Hepatocyte (in vitro differentiated cells): ENCODE measurements at regions not wholly inside any gene's neighbourhood (a gene's known extent, or its start where the extent isn't known, plus 50 kb on each side); places are given as distances from the start of the nearest gene placed in this dataset.

Source experiments
- DNase-seq: peaks from one replicate; pipeline ENCODE4 v3.0.0-alpha.2; 2016; ENCODE audit warnings: low spot score
- H2AFZ ChIP-seq: fragments of 200-600 bp; sonication (generic); 2 replicates; pipeline ENCODE4 v1.6.0; 2016; ENCODE audit warnings: antibody characterized with exemption, mild to moderate bottlenecking
- H3K27ac ChIP-seq: fragments of 200-600 bp; sonication (generic); 2 replicates; pipeline ENCODE4 v1.5.1; 2016; ENCODE audit warnings: mild to moderate bottlenecking
- H3K27me3 ChIP-seq: fragments of 200-600 bp; sonication (generic); 2 replicates; pipeline ENCODE4 v1.6.1; 2016
- H3K36me3 ChIP-seq: fragments of 200-600 bp; sonication (generic); replicated peaks from 2 replicates; pipeline ENCODE4 v1.5.1; 2016; ENCODE audit warnings: low read depth; ENCODE audit not compliant: insufficient read depth
- H3K4me1 ChIP-seq: fragments of 200-600 bp; sonication (generic); 2 replicates; pipeline ENCODE4 v1.5.1; 2016; ENCODE audit warnings: mild to moderate bottlenecking, moderate library complexity; ENCODE audit not compliant: insufficient read depth
- H3K4me2 ChIP-seq: fragments of 200-600 bp; sonication (generic); 2 replicates; pipeline ENCODE4 v1.6.0; 2016
- H3K4me3 ChIP-seq: fragments of 200-600 bp; sonication (generic); 2 replicates; pipeline ENCODE4 v1.5.1; 2016; ENCODE audit warnings: mild to moderate bottlenecking
- H3K79me2 ChIP-seq: fragments of 200-600 bp; sonication (generic); 2 replicates; pipeline ENCODE4 v1.6.0; 2017; ENCODE audit warnings: mild to moderate bottlenecking
- H3K9me2 ChIP-seq: fragments of 200-600 bp; sonication (generic); replicated peaks from 2 replicates; pipeline ENCODE4 v1.6.0; 2017; ENCODE audit warnings: mild to moderate bottlenecking; ENCODE audit not compliant: insufficient read depth
- H3K9me3 ChIP-seq: fragments of 200-600 bp; sonication (generic); 2 replicates; pipeline ENCODE4 v1.5.1; 2016; ENCODE audit warnings: low read depth, mild to moderate bottlenecking
- H4K20me1 ChIP-seq: fragments of 200-600 bp; sonication (generic); 2 replicates; pipeline ENCODE4 v1.6.0; 2016; ENCODE audit warnings: mild to moderate bottlenecking; ENCODE audit not compliant: insufficient read depth, poor library complexity, severe bottlenecking
- CTCF ChIP-seq: fragments of 200-600 bp; sonication (generic); IDR thresholded peaks from 2 replicates; pipeline ENCODE4 v1.5.1; 2016; ENCODE audit warnings: antibody characterized with exemption, mild to moderate bottlenecking; ENCODE audit not compliant: poor library complexity
- EZH2 ChIP-seq: fragments of 200-600 bp; sonication (generic); IDR thresholded peaks from 2 replicates; pipeline ENCODE4 v1.6.1; 2016; ENCODE audit warnings: antibody characterized with exemption, mild to moderate bottlenecking, borderline replicate concordance
- EZH2phosphoT487 ChIP-seq: fragments of 200-600 bp; sonication (generic); IDR thresholded peaks from one replicate; pipeline ENCODE4 v1.6.1; 2018; ENCODE audit warnings: antibody characterized with exemption, mild to moderate bottlenecking, low read depth, moderate library complexity; ENCODE audit not compliant: unreplicated experiment, severe bottlenecking
- WGBS: methylation state at CpG from one replicate; pipeline ENCODE4 v1.1.6; 2016; ENCODE audit warnings: low lambda C conversion rate; ENCODE audit errors: missing lambda C conversion rate; 5-methylcytosine and 5-hydroxymethylcytosine counted together

GRCh38 chr14:89649451-89650075 lies 232.5 kb upstream of the FOXN3 start:
- Histone ChIP-seq H3K4me1 (no peaks in the 10 kb centered on the region), H4K20me1 (no peaks in the 10 kb centered on the region), H3K9me2 (no peaks in the 10 kb centered on the region), H3K9me3 (no peaks in the 10 kb centered on the region), H3K79me2 (no peaks in the 10 kb centered on the region), H3K4me3 (no peak overlapping the region), H3K36me3 (no peaks in the 10 kb centered on the region), H3K27ac (no peak overlapping the region), H3K27me3 (no peaks in the 10 kb centered on the region), H2AFZ (no peak overlapping the region), H3K4me2 (no peak overlapping the region)
- no peak for DNase-seq
- TF ChIP-seq EZH2phosphoT487: no peak
- no peak for TF ChIP-seq EZH2
- TF ChIP-seq CTCF: no peak
- WGBS: 88% methylated on average over 7 of the region's 7 CpGs

- Histone ChIP-seq H3K27ac (peak overlapping the region; percentile 36), H3K4me3 (no peak overlapping the region), H3K4me1 (no peaks in the 10 kb centered on the region), H3K9me2 (no peaks in the 10 kb centered on the region), H4K20me1 (no peaks in the 10 kb centered on the region), H3K36me3 (no peaks in the 10 kb centered on the region), H3K4me2 (no peak overlapping the region), H3K79me2 (no peaks in the 10 kb centered on the region), H3K27me3 (no peaks in the 10 kb centered on the region), H3K9me3 (no peaks in the 10 kb centered on the region), H2AFZ (no peak overlapping the region)
- TF ChIP-seq EZH2phosphoT487 (no peak), CTCF (no peak), EZH2 (no peak)
- no peak for DNase-seq
- 83% methylated on average over 5 of the region's 5 CpGs for WGBS
These were observed 231.9 kb upstream of the FOXN3 start for GRCh38 chr14:89648924-89649323.

GRCh38 chr14:89648510-89648909 lies 231.5 kb upstream of the FOXN3 start:
- Histone ChIP-seq H2AFZ (no peak overlapping the region), H3K4me3 (no peak overlapping the region), H3K9me2 (no peaks in the 10 kb centered on the region), H3K27ac (no peak overlapping the region), H3K27me3 (no peaks in the 10 kb centered on the region), H3K36me3 (no peaks in the 10 kb centered on the region), H3K9me3 (no peaks in the 10 kb centered on the region), H3K4me2 (no peak overlapping the region), H3K79me2 (no peaks in the 10 kb centered on the region), H4K20me1 (no peaks in the 10 kb centered on the region), H3K4me1 (no peaks in the 10 kb centered on the region)
- TF ChIP-seq EZH2phosphoT487 (no peak), EZH2 (no peak), CTCF (no peak)
- peak; percentile 33 for DNase-seq
- 44% methylated on average over 3 of the region's 3 CpGs for WGBS
